ENCODE measurements at regions not wholly inside any gene's neighbourhood (a gene's known extent, or its start where the extent isn't known, plus 50 kb on each side); places are given as distances from the start of the nearest gene placed in this dataset.
"Not testable (repeated sequence)": the region's sequence is repeated elsewhere in the genome, so short reads cannot be mapped to it uniquely, and the experiment has no call there.

DNA sequence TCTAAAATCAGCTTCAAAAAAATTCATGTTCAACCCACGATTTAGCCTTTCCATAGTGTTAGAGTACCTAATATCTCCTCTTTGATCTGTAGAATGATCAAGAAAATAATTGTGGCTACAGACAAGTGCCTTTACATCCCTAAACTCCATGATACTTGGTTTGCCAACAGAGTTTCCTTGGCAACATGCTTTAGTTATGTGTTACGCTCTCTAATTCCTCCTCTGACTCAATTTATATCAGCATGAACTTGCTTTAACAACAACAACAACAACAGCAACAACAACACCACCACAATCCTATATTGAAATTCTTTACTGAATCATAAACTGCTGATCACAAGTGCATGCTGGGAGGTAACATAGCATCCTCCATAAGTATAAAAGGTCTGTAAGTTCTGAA lies 757.8 kb downstream of the CDH11 start:
- DNase-seq (ENCODE audit: low read depth, low spot score) = no peak

DNA sequence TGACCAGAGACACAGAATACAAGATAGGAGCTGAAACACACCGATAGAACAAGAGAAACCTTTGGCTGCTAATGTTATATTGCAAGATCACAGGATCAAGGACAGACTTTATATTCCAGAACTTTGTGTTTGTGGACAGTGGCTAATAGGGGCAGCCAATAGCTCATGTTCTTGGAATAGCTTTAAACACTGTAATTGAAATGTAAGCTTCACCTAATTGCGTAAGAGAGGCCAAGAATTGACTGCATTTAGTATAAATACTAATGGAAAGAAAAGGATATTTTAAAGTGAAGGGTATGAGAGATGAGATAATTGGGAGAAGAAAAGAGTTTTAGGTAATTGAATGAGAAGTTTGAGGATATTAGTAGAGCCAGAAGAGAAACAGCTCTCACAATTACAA lies 758.8 kb downstream of the CDH11 start:
- DNase-seq (ENCODE audit: low read depth, low spot score) = no peak

DNA sequence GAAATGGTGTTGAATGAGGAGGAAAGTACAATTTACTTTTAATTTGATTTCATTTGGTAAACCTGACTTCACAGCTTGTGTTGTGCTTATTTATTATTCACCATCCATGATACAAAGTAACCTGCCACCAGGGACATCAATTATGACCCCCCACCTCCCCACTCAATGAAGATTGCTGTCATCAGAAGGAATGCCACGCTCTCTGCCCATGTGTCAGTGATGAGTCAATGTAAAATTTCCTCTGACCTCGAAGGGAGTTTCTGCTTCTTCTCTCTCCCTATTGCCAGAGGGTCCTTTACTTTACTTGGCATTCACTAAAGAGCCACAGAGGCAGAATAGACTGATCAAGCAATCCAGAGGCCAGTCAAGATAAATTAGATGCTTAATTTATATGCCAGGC lies 759.7 kb downstream of the CDH11 start:
- no peak for DNase-seq (ENCODE audit: low read depth, low spot score)

DNA sequence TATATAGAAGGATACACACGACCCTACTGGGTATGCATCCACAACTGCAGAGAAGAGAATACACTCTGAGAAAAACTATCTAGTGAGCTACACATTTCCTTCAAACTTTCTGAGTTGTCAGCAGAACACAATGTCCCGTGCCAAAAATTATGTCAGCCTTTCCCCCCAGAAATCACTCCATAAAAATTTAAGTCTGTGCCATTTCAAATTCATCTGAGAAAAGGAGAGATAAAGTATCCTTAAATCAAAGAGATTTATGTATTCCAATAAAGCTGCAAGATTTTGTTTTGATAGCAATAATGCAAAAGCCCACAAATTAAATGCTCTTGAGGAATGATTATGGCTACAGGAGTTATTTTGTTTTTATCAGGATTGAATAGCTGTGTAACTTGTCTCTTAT lies 760.1 kb downstream of the CDH11 start:
- DNase-seq (ENCODE audit: low read depth, low spot score) = no peak

DNA sequence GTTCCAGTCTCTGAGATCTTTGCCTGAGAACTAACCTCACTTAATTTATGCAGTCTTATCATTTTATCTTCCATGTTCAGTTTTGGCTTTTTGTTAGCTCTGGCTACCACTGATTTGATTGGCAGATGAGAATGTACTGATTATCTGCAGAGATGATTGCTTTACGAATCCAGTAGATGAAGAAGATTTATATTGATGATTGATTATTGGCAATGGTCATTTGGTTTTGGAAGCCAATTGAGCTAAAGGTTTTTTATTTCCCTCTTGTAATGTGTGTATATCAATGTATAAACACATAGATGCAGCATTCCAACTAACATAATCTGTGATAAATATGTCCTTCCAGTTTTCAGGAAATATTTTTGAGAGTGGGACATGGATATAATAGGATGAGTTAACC lies 763.6 kb downstream of the CDH11 start:
- DNase-seq (ENCODE audit: low read depth, low spot score) = no peak

DNA sequence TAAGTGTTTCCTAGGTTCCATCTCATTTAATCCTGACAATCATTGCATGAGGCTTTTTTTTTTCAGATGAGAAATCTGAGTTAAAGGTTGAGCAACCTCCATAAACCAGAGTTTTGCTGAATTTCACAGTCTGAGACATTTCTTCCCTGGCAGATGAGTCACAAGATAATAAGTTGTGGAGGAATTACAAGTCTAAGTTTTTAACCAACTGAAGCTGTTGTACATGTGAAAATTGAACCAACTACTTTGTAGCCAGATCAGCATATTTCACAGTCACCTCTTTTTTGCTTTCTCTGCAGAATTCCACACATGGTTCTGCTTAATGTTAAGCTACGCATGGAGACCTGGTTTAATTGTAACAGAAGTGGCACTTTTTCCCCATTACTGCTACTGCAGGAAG lies 765.6 kb downstream of the CDH11 start:
- DNase-seq (ENCODE audit: low read depth, low spot score) = no peak

DNA sequence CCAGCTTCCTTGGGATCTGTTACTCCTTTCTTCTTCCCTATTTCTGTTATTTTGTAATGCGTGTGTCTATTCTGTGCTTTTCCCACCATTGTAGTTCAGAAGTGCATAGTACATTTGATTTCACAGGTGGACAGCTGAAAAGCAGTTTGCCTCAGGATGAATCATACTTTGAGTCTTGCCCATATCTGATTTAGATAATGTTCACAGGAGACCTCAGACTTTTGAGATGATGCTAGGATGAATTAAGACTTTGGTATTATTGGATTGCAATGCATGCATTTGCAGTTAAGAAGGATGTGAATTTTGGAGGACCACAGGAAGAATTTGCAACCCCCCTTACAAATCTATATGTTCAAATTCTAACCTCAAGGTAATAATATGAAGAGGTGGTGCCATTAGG lies 769.6 kb downstream of the CDH11 start:
- no peak for DNase-seq (ENCODE audit: low read depth, low spot score)

DNA sequence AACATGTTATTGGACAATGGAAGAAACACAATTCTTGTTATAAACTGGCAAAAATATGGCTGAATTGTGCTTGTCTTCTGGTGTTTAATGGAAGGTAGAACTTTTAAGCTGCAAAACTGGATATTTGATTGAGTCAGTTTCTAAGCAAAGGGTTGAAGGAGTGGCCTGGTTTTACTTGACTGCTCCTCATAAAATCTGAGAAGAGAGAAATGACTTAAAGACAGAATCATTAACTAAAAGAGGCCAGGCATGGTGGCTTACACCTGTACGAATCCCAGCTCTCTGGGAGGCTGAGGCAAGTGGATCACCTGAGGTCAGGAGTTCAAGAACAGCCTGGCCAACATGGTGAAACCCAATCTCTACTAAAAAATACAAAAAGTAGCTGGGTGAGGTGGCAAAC lies 770.7 kb downstream of the CDH11 start:
- no peak for DNase-seq (ENCODE audit: low read depth, low spot score)

DNA sequence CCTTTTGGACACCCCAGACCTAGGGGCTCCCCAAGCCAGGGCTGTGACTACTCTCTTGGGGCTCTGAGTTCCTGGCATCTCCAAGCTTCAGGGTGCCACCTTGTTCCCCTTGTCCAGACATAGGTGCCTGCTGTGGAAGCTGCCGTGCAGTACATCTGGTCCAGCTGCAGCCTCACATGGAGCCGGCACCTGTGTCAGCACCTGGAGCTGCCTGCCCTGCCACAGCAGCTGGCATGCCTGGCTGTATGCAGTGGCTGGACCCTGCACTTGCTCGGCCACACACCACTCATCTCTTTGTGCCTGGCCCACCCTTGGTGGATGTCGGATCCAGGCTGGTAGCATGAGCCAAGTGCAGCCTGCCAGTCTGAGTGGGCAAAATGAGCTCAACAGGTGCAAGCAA lies 775.8 kb downstream of the CDH11 start:
- no peak for DNase-seq (ENCODE audit: low read depth, low spot score)

DNA sequence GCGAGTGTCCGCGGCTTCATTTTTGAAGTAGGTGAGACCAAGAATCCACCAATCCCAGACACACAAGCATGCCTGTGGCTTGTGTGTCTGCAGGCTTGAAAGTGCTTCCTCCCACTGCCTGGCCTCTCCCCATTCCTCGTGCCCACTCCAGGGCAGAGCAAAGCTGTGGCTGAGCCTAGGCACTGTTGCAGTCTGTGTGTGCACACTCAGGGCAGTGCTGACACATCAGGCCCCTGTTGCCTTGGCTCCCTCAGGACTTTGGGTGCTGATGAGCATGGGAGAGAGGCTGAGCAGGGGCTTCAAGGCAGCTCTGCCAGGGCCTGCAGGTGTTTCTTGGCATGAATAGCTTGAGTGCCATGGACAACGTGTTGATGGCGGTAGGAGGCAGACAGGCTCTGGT lies 776.7 kb downstream of the CDH11 start:
- no peak for DNase-seq (ENCODE audit: low read depth, low spot score)

DNA sequence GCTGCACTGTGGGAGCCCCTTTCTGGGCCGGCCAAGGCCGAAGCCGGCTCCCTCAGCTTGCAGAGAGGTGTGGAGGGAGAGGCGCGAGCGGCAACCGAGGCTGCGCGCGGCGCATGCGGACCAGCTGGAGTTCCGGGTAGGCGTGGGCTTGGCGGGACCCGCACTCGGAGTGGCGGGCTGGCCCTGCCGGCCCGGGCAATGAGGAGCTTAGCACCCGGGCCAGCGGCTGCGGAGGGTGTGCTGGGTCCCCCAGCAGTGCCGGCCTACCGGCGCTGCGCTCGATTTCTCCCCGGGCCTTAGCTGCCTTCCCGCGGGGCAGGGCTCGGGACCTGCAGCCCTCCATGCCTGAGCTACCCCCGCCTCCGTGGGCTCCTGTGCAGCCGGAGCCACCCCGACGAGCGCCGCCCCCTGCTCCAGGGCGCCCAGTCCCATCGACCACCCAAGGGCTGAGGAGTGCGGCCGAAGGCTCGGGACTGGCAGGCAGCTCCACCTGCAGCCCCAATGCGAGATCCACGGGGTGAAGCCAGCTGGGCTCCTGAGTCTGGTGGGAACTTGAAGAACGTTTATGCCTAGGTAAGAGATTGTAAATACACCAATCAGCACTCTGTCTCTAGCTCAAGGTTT lies 777.9 kb downstream of the CDH11 start:
- not testable (repeated sequence) for DNase-seq (ENCODE audit: low read depth, low spot score)

DNA sequence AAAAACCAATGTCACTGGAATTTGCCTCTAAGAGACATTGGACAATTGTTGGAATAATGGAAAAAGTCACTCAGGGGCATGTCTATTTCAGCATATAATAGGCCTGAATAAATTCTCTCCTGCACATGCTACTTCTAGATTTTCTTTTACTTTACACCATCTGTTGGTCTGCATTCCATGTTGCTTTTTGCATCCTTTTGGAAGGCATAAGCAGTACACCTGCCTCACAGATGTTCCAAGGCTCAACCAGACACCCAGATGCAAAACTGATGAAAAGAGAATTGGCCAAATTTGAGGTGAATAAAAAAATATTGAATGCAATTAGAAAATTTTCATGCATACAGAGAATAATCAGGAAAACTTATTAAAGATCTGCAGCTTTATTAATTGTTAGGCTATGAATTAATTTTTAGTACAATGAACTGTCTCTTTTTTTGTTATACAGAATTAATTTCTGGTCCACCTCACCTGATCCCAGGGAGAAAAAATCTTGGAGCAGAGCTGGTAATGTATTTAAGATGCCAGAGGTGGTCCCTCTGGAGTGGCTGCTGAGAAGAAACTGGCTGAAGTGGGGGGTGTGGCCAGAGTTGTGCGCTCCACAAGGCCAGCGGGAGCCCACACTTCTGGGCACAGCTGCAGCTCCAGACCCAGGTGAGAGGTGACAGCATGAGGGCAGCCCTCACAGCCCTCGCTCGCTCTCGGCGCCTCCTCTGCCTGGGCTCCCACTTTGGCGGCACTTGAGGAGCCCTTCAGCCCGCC lies 778.6 kb downstream of the CDH11 start:
- DNase-seq (ENCODE audit: low read depth, low spot score) = no peak

DNA sequence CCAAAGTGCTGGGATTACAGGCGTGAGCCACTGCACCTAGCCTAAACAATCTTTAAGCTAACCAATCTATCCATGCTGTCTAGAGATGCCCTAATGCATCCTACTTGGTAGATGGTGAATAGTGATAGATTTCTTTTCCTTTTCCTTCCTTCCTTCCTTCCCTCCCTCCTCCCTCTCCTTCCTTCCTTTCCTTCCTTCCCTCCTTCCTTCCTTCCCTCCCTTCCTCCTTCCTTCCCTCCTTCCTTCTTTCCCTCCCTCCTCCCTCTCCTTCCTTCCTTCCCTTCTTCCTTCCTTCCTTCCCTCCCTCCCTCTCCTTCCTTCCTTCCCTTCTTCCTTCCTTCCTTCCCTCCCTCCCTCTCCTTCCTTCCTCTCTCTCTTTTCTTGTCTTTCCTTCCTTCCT lies 780.5 kb downstream of the CDH11 start:
- not testable (repeated sequence) for DNase-seq (ENCODE audit: low read depth, low spot score)

DNA sequence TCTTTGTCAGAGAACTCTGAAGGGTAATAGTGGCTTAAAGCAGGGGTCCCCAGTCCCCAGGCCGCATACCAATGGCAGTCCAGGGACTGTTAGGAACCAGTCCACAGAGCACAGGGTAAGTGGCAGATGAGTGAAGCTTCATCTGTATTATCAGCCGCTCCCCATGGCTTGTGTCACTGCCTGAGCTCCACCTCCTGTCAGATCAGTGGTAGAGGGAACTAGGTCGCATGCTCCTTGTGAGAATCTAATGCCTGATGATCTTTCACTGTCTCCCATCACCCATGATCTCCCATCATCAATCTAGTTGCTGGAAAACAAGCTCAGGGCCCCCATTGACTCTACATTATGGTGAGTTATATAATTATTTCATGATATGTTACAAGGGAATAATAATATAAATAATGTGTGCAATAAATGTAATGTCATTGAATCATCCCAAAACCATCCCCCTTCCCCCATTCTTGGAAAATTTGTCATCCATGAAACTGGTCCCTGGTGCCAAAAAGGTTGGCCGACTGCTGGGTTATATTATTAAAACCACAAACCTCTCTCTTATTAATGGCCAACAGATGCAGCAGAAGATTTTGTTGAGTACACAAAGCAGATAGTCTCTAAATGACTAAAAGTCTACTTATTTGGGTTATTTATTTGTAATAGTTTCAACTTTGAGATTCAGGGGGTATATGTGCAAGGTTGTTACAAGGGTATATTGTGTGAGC lies 782.7 kb downstream of the CDH11 start:
- DNase-seq (ENCODE audit: low read depth, low spot score) = no peak

DNA sequence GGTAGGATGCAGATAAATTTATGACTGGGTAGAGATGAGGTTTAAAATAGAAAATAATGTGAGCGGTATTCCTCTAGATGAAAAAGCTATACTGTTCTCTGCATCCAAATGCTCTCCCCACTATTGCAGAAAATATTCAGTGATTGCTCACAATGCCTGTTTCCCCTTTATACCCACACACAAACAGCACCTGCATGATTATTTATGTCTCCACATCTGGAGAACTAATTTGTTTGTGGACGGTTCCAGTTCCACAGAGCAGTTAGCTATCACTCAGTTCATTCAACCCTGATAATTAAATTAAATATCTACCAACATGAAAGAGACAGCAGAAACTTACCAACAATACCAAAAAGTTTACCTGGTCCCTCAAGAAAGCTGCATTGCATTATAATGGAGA lies 800.0 kb downstream of the CDH11 start:
- DNase-seq (ENCODE audit: low read depth, low spot score) = no peak

DNA sequence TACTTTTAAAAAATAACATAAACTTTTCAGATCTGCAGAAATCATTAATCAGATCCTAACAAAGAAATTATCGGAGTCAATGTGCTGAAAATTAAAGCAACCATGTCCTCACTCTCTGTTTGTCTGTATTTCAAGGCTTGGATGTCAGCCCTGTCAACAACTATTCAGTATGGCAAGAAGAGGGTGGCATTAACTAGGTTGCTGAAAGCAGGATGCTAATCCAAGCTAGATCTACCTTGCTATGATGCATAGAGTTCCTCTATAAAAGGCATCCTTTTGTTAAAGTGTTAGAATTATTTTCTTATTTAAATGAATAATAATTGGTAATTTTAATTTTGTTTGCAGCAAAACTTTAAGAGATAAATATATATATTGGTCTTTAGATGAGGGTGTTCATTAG lies 800.8 kb downstream of the CDH11 start:
- DNase-seq (ENCODE audit: low read depth, low spot score) = no peak

DNA sequence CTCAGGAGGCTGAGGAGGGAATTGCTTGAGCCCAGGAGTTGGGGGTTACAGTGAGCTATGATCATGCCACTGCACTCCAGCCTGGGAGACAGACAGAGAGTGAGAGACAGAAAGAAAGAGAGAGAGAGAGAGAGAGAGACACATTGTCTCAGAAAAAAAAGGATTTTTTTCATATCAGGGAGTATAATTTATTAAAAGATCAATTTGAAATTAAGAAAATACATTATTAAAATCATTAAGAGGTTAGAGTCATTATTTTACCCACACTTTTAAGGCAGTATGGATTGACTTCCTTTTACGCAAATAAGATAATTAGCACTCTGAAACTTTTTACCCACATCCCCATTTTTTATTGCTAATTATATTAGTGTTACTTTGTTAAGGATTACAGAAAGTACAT lies 804.3 kb downstream of the CDH11 start:
- DNase-seq (ENCODE audit: low read depth, low spot score) = no peak

DNA sequence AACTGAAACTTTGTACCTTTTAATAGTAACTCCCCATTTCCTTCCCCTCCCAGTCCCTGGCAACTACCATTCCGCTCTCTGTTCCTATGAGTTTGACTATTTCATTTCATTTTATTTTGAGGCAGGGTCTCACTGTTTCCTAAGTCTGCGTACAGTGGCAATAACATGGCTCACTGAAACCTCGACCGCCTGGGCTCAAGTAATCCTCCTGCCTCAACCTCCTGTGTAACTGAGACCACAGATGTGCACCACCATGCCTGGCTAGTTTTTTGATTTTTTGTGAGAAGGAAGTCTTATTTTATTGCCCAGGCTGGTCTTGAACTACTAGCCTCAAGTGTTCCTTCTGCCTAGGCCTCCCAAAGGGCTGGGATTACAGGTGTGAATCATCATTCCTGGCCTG lies 808.1 kb downstream of the CDH11 start:
- no peak for DNase-seq (ENCODE audit: low read depth, low spot score)

DNA sequence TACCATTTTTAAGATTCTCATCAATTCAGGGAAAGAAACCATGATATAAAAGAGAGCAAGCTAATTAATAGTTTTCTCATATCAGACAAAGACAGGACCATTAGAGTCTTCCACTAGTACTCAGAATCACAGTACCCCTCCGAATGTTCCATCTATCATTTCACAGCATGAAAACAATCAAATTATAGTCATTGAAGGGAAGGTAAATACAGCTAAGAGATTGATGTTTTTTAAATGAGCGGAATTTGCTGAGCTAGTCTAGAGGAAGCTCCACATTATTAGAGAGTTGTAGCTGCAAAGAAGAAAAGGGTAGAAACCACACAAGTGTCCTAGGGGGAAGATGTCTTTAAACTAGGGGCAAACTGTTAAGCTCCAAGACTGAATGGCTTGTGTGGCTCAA lies 808.9 kb downstream of the CDH11 start:
- DNase-seq (ENCODE audit: low read depth, low spot score) = no peak

DNA sequence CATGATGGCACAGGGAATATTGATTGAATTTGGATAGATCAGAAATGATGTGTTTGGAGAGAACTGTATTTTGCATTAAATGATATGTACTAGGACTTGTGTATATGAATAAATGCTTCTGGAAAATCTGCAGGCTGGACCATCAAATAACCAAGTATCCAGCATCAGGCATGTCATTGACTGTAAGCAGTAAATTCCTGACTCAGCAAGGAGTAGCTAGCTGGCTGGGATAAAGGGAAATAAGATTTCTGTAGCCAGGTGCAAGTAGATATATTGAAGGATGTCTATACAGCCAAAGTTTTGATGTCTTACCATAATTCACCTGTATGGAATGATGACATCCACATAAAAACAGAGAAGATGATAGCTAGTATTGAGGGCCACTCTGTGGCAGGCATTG lies 809.6 kb downstream of the CDH11 start:
- DNase-seq (ENCODE audit: low read depth, low spot score) = no peak

DNA sequence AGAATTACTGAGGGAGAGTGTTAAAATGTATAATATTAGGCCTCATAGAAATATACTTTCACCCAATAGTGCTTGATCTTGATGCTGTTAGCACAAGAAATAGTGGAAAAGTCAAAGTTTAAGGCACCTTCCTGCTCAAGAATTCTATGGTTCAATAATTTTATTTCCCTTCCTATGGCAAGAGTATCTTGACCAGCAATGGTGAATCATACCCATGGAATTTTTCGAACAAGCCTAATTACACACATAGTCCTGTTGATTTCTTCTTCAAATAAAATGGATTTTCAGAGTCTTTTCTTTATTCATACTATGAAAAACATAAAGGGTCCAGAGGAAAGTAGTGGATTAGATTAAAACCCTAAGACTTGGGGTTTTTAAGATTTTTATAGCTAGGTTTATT lies 810.6 kb downstream of the CDH11 start:
- DNase-seq (ENCODE audit: low read depth, low spot score) = no peak

DNA sequence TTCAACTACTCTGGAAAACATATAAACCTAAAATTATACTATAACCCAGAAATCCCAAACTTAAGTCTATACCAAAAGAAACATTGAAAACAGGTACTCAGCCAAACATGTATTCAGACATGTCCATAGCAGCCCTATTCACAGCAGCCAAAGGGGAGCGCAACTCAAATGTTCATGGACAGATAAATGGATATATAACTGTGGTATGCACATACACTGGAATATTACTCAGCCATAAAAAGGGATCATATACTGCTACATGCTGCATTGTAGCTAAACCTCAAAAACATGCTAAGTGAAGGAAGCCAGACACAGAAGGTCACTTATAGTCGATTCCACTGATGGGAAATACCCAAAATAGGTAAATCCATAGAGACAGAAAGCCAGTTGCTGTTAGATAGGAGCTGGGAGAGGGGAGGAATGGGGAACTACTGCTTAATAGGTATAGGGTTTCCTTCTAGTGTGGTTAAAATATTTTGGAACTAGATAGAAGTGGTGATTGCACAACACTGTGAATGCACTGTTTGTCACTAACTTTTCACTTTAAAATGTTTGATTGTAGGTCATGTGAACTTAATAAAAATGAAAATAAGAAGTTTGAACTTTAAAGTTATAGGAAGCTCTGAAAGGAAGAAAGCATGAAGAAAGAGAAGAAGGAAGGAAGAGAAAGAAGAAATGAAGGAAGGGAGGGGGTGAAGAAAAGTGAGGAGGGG lies 812.3 kb downstream of the CDH11 start:
- no peak for DNase-seq (ENCODE audit: low read depth, low spot score)
